ENCODE measurements at regions not wholly inside any gene's neighbourhood (a gene's known extent, or its start where the extent isn't known, plus 50 kb on each side); places are given as distances from the start of the nearest gene placed in this dataset.

DNA sequence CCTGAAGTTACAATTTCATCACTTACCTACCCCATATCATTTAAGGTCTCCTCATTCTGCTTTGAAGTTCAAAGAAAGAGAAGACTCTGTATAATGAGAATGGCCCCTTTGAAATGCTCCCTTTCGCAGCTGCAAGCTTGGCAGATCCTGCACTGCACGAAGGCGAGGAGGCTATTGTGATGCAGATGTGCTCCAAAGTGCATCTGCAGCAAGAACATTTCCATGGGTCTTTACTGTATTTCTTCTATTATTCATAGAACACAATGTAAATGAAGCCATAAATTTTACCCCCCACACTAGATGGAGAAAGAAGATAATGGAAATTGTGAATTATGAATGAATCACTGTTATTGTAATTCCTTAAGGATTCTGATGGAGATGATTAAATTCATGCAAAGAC is 178.7 kb downstream of the CHD9NB start:
- no peak for DNase-seq (ENCODE audit: low read depth)

DNA sequence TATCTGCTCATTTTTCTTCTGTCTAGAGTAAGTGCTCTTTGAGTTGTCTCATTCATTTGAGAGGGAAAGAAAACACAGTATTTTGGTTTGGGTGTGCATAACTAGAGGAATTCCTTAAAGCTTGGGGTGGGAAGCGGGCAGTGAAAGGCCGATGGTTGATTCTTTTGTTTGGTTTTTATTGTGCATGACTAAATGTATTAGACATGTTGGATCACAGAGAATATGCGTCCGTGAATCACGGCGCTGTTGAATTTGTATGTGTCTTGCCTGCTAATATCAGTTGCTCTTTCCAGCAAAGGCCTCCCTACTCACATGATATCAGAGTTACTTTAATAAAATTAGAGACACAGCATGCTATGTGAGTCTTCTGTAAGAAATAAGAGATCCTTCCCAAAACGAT is 180.0 kb downstream of the CHD9NB start:
- DNase-seq (ENCODE audit: low read depth): no peak

GRCh38 chr16:52871481-52871880 is 181.2 kb downstream of the CHD9NB start:
- DNase-seq (ENCODE audit: low read depth): no peak

- DNase-seq (ENCODE audit: low read depth): no peak
Observed at GRCh38 chr16:52869243-52869642, 183.5 kb downstream of the CHD9NB start.

GRCh38 chr16:52863000-52863399 is 189.7 kb downstream of the CHD9NB start:
- no peak for DNase-seq (ENCODE audit: low read depth)

- no peak for DNase-seq (ENCODE audit: low read depth)
Observed at GRCh38 chr16:52861614-52862022, 191.1 kb downstream of the CHD9NB start.

DNA sequence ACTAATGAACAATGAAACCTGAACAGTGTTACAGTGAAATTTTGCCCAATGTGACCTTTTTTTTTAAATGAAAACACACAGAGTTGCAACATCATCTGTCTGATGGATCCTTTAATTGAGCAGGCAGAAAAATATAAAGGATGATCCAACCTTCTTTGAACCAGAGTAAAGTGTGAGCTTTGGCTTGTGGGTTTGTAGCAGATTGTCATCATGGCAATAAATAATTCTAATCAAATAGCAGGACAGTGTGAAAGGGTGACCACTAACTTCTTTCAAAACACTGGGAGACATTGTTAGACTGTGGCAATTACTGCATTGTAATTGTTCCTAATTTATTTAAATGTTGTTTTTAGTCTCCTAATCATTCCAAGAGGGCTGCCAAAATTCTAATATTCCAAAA is 197.2 kb downstream of the CHD9NB start:
- DNase-seq (ENCODE audit: low read depth): no peak

- DNase-seq (ENCODE audit: low read depth): no peak
Observed at GRCh38 chr16:52852978-52853377, 199.7 kb downstream of the CHD9NB start.

DNA sequence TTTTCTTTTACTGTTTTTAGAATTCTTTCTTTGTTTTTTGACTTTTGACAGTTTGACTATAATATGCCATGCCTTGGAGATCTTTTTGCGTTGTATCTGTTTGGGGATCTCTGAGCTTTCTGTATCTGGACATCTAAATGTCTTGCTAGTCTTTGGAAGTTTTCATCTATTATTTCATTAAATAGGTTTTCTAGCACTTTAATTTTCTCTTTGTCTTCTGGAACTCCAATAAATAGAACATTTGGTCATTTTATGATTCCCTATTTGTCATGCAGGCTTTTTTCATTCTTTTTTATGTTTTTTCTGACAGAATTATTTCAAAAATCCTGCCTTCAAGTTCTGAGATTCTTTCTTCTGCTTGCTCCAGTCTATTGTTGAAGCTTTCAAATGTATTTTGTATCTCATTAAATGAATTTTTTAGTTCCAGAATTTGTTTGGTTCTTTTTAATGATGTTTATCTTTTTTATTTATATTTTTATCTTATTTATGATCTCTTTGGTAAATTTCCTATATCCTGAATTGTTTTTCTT is 201.4 kb downstream of the CHD9NB start:
- DNase-seq (ENCODE audit: low read depth): no peak

- DNase-seq (ENCODE audit: low read depth): no peak
Observed at GRCh38 chr16:52843381-52843780, 209.3 kb downstream of the CHD9NB start.

GRCh38 chr16:52837251-52837650 is 215.4 kb downstream of the CHD9NB start:
- DNase-seq (ENCODE audit: low read depth): no peak

GRCh38 chr16:52834736-52835465 is 217.8 kb downstream of the CHD9NB start:
- DNase-seq (ENCODE audit: low read depth): no peak

DNA sequence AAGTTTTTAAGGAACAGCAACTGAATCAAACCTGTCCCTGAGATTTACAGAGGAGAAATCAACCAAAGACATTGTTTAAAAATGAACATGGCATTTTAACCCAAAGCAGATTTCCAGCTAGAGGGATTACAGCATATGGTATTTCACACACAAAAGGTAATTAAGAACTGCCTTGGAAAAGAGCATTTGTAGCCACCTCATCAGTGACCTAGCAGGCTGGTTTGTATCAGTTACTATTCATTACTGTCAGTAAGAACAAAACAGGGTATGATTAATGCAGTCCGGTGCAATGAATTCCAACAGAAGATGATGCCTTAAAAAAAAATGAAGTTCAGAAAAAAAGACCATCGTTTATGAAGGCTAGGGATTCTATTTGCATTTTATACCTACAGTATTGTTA is 219.9 kb downstream of the CHD9NB start:
- DNase-seq (ENCODE audit: low read depth): no peak

- DNase-seq (ENCODE audit: low read depth): no peak
Observed at GRCh38 chr16:52827456-52827855, 225.2 kb downstream of the CHD9NB start.

GRCh38 chr16:52825892-52826291 is 226.8 kb downstream of the CHD9NB start:
- no peak for DNase-seq (ENCODE audit: low read depth)

DNA sequence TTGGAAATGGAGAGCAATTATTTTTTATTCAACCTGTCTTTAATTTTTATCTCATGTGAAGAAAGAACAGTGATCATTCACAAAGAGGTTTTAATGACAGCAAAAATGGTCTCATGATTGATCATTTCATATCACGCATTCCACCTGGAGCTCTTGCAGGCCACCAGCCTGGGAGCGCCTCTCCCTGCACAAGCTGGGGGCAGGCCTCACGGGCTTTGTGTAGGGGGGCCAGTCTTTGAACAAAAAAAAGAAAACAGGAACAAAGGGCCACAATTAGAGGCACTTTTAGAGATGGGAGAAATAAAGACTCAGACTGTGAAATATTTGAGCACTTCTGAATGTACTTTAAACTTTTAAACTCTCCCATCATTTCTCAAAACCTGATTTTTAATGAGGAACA is 232.9 kb downstream of the CHD9NB start:
- no peak for DNase-seq (ENCODE audit: low read depth)

DNA sequence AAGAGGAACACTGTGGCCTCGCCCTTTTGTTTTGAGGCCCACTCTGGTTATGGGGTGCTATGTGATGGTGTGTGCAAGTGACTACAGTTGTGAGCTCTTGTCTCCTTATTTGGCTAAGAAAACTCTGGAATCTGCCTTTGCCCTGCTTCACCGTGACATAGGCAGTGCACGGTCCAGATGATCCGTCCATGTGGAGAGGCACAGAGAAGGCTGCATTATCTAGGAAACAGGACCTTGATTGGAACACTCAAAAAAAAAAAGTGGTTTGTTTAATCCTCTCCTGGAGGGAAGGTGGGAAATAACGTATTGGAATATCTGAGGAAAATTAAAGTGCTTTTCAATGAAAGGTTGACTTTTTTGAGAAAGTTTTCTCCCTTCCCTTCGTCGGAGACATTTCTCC is 233.3 kb downstream of the CHD9NB start:
- no peak for DNase-seq (ENCODE audit: low read depth)

DNA sequence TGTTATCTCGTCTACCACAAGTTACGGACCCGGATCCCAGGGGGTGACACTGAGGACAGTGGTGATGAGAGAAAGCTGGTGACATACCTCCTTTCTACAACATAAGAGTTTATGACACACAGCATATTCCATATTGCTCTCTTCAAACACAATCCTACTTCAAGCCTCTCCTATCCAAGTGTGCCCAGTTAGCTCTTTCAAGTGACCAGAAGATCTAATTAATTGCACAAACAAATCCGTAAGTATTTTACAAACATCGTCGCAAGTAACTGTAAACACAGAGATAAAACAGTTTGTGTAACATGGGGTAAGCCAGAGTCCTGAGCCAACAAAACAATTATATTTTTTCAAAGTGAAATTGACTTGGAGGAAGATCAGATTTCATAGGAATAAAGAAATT is 235.0 kb downstream of the CHD9NB start:
- DNase-seq (ENCODE audit: low read depth): no peak

DNA sequence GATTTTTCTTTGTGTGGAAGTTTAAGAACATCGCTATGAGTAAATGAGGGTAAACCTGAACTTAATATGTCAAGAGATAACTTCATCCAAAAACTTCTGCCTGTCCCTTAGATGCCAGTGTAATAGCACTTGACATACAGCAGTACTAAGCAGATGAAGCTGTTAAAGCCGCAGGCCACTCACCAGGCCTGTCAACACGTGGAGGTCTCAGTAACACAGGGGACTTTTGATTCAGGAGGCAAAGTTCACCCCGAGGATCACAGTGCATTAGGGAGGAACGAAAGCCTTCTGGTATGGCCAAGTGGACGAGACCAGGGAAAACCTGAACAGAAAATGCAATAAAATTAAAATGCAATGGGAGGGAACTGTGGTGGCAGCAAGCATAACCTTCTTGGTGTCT is 235.7 kb downstream of the CHD9NB start:
- no peak for DNase-seq (ENCODE audit: low read depth)

- DNase-seq (ENCODE audit: low read depth): no peak
Observed at GRCh38 chr16:52812678-52813556, 239.8 kb downstream of the CHD9NB start.

DNA sequence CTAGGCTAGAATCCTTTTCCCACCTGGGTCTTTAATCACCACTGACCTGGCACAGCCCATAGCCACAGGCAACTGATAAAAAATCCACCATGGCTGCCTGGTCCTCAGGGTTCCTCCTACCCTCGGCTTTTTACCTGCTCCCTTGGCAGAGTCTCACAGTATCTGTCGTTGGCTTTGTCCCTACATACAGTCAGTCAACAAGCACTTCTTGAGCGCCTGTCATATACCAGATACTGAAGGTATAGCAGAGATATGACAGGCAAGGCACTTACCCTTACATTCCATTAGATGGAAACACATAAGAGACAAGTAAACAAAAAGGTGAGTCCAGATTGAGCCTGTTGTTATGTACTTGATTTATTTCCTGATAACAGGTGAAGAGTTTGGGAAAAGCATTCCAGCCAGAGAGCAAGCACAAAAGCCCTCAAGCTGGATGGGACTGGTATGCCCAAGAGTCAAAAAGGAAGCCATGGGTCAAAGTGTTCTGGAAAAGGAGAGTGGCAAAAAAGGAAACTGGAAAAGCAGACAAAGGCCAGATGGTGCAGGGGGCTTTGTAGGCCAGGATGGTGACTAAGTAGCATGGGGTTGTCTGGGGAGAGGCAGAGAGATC is 247.0 kb downstream of the CHD9NB start:
- DNase-seq (ENCODE audit: low read depth): no peak

- DNase-seq (ENCODE audit: low read depth): no peak
Observed at GRCh38 chr16:52800432-52800831, 252.3 kb downstream of the CHD9NB start.

DNA sequence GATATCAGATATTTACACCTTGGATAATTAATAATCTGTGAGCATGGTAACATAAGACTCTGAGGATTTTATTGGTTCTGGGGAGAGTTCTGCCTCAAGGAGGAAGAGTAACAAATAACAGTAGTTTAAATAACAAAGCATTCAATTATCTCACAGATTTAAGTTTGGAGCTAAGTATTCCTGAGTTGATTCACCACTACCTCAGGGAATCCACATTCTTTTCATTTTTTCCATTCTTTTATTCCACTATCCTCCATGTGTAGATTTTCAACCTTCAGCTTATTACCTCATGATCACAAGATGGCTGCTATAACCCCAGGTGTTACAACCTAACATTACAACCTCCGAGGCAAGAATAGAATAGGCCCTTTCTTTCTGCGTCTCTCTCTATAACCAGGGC is 252.2 kb upstream of the TOX3 start:
- DNase-seq (ENCODE audit: low read depth): no peak
